Fibroblast of the conjunctiva (primary cell): ENCODE measurements at regions not wholly inside any gene's neighbourhood (a gene's known extent, or its start where the extent isn't known, plus 50 kb on each side); places are given as distances from the start of the nearest gene placed in this dataset.
"Not testable (repeated sequence)": the region's sequence is repeated elsewhere in the genome, so short reads cannot be mapped to it uniquely, and the experiment has no call there.

Experiments
- DNase-seq: peaks from one replicate; pipeline ENCODE4 v3.0.0-alpha.2; 2010; ENCODE audit warnings: low read depth

DNA sequence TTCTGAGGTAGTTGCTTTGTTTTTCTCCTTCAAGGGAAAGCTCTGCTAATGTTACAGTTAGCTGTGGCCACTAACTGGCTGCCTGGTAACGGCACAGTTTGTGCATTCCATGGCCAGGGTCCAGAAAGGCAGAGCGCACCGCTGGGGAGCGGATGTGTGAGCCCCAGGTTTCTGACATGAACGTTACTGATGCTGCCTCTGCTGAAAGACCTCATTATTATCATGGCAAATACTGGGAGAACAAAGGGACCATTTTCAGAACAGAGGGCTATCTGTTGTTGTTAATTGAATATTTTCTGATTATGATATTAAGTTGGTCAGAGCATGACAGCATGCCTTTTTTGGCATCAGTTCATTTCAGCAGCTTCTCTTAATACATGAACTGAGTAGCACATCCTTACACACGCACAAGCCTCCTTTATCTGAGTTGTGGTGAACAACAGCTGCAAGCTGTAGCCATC, 134.1 kb downstream of the NUDT12 start:
- no peak for DNase-seq

DNA sequence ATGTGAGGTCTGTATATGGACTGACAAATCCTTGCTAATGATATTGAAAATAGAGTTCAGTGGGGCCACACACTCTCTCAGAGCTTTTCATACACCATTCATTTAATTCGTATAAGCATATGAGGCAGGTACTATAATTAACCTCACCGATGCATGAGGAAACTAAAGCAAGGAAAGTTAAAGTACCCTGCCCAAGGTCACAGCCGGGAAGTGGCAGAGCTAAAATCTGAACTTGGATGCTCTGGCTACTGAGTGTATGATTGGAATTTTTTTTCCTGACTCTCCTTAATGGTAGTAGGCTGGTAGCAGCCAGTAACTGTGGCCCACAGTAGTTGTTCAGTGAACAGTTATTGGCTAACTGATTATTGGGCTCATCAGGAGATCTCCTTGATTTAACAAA, 135.3 kb downstream of the NUDT12 start:
- DNase-seq = no peak

DNA sequence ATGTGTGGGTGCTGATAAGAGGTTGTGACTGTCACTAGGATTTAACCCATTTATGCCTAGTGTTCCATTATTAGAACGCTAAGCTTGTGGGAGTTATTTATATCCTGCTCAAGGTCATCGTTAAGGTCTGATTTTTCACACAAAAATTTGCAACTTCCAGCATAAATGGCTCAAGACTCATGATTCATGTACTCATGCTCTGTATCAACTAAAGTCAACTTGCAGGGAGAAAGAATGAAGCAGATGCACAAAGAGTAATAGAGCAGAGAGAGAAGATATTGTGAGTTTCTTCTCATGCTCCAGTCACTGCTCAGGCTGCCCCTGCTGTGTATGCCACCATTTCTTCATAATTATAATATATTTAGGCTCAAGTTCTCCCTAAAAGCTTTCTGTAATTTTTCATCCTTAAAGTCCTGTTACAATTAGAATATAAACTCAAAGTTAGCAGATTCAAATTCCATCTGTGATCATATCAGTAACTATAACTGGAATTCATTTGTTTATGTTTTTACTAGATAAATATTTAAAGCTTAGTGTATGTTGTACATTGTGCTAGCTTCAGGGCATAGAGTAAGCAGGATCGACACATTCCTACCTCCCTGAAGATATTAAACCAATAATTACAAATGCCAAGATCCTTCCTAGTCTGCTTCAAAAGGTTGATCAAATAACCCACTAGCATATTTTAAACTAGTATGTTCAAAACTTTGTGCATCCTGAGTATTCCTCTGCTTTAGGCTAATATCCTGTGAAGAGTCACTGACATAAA, 136.7 kb downstream of the NUDT12 start:
- DNase-seq = no peak

DNA sequence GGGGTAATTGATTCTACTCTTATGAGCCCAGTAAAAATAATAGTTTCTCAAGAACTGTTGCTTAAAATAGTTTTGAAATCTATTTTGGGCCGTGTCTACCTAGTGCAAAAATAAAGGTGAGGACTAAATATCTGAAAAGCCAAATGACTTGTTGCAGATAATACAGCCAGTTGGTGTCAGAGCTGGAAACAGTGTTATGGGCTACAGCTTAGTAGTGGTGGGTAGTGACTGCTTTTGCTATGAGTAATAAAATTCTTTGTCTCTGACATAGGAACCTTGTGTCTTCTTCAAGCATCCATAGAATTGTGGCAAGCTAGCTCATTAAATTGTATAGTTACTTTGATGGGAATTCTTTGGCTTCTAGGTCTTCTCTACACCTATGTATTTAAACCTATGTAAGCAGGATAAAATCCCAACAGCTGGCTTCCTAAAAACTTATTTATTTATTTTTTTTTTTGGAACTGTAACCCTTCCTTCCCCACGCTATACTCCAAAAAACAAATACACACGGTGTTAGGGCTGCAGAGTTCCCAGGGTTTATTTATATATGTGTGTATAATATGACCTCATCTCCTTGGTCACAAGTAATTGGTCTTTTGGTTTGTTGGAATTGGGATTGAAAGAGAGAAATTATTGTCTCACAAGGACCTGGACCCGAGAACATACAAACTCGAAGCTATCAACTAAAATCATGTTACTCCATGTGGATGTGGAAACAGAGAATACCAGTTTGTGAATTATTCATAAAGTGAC, 138.0 kb downstream of the NUDT12 start:
- DNase-seq = peak; percentile 12

DNA sequence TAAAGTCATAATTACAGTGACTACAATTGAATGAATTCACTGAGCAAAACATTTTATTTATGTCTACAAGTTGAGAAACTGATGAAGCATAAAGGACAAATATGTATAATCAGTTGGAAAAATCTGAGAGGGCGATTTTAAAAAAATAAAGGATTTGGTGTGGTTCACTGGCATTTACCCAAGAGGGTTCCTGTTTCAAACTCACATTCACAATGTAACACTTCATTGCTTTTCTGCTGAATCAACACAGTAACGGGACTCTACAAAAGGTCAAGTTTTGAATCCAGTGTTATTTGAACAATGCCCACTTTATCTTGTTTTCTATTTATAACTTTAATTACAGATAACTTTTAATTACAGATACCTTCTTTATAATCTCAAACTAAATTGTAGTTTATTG, 138.6 kb downstream of the NUDT12 start:
- DNase-seq = peak; percentile 10

DNA sequence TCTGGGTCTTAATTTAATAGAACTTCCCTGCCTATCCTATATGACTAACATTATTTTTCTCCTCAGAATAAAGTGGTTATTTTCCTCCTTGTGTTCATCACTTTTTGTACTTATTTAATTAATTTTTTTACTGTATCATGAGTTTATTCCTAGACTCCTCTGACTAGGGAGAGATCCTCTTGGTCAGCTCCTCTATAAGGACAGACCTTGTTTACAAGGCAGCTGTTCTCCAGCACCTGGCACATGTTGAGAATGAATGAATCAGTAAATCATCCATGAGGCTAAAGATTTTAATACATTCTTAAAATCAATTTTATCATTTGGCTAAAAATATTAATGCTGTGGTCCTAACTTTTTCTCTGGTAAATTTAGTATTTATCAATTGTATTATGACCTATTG, 139.8 kb downstream of the NUDT12 start:
- DNase-seq = no peak

DNA sequence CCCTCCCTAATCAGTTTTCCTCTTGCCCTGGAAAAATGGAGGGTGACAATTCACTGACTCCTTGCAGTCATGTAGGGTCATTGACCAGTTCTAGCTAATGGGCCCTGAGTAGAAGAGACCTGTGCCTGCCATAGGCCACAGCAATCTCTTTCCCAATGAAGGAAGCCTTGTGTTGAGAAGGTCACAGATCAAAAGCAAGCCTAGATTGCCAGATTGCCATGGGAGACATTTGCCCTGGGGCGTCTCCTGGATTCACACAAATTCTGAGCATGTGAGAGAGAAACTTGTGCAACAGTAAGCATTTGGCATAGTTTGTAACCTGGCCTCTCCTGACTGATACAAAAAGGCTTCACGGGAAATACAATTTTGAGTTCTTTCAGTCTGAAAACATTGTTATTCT, 148.0 kb downstream of the NUDT12 start:
- DNase-seq = no peak

DNA sequence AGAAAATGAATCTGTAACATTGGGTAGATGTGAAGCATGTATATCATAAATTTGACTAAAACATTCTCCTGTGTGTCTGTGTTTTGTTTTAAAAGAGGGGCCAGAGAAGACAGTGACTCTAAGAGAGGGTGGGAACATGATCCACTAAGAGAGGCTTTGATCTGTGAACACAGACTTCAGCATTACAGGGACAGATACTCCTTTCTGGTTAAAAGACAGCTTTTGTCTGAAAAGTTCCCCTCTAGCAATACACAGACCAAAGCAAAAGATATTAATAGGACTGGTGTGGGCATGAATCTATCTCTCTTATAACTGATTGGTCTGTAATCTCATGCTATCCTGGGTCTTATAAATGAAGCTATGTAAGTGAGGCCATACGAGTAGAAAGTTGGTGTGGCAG, 150.9 kb downstream of the NUDT12 start:
- no peak for DNase-seq

DNA sequence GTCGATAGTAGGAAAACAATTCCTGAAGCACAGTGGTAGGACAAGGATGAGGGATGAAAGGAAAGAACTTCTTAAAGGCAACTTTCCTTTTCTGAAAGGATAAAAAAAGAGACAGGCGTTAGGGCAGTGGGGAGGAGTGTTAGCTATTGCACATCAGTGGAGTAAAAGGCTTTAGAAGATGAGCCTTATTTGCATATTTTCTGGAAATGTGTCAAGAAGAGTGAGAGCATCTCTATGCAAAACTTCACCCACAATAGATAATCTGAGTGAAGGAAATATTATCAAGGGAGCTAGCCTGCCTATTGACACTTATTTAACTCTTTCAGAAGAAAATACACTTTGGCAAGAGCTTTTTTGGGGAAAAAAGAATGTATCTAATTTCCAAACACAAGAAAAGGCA, 151.6 kb downstream of the MACIR start:
- no peak for DNase-seq

DNA sequence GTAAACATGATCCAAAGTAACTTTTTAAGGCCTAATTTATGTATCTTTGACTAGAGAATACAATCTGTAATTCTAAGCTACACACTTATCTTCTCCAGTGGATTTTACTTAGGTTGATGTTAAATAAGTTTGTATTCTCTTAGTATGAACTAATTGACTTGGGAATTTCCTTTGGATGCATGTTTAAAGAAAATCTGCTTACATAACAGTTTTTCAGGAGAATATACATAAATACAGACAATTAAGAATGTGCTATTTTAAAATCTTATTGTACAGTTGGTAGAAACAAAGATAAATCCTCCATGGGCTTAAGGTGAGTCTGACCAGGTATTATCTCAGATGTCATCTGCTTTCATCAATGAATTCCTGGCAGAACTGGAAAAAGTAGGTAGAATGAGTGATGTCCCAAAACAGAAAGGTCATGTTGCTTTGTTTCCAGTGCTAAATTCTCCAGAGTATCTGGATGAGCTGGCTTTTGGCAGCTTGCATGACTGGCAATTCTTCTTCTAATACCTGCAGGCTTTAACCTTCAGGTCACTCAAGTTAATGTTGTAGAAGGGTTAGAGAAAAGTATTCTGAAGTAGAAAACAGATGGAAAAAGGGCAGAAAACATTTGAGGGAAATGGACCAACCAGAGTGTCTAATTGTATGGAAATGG, 150.6 kb downstream of the MACIR start:
- no peak for DNase-seq

DNA sequence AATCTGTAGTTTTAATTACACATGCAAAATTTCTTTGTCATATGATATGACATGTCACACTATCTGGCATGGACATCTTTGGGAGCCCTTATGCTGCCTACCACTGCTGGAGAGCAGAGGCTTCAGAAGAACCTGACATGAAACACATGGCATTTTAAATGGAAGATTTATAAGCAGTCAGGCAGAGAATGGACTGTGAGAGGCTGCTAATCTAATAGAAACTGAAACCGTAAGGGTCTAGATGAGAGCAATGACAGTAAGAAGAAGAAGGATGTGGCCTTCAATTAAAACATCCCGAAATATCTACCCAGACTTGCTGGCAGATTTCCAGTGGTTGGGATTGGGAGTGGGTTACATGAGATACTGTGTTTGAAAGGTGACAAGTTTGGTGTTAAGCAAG, 149.8 kb downstream of the MACIR start:
- no peak for DNase-seq

DNA sequence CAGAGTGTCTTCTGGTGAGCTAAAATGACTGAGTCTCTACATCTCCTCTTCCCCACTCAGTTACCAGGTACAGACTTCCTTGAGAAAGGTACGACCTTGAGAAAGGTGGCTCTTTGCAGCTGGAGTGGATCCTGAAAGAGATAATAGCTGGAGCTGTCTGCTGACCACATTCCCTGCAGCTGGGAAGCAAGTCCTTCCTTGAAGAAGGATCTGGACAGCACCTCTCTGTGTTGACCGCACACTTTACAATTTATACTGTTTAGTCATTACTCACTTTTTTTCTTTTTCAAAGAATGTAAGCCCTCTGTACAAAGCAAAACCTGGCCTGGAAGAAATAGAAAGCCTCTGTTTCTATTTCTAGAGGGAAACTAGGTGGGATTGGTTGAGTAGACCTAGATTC, 148.8 kb downstream of the MACIR start:
- DNase-seq = no peak

DNA sequence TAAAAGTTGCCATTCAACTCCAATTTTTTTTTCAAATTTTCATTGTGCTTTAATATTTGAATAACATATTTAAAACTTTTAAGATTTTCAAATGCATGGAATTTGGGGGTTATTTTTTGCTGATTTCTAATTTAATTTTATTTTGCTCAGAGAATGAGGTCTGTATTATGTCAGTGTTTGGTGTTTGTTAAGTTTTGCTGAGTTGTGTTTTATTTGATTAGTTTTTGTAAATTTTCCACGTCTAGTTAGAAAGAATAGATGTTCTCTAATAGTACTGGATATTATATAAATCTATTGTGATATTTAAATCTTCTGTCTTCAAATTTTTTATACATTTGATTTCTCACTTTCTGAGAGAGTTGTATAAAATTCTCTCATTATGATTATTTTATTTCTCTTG, 145.9 kb downstream of the MACIR start:
- no peak for DNase-seq

DNA sequence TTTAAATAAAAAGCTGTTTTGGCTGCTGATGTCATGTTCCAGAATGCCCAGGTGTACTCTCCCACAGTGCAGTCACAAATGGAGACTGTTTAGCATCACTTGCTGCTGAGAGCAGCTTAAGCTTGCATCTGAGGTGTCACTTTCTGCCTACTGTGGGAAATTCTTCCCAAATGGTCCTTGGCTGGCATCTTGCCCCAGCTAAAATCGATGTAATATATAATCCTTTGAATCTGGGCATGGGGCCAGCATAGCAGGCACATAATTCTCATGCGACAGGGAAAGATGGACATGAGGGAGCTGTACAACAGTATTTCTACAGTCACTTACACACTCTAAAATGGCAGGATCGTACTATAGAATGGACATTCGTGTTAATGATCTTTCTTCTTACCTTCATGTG, 144.3 kb downstream of the MACIR start:
- DNase-seq = no peak

DNA sequence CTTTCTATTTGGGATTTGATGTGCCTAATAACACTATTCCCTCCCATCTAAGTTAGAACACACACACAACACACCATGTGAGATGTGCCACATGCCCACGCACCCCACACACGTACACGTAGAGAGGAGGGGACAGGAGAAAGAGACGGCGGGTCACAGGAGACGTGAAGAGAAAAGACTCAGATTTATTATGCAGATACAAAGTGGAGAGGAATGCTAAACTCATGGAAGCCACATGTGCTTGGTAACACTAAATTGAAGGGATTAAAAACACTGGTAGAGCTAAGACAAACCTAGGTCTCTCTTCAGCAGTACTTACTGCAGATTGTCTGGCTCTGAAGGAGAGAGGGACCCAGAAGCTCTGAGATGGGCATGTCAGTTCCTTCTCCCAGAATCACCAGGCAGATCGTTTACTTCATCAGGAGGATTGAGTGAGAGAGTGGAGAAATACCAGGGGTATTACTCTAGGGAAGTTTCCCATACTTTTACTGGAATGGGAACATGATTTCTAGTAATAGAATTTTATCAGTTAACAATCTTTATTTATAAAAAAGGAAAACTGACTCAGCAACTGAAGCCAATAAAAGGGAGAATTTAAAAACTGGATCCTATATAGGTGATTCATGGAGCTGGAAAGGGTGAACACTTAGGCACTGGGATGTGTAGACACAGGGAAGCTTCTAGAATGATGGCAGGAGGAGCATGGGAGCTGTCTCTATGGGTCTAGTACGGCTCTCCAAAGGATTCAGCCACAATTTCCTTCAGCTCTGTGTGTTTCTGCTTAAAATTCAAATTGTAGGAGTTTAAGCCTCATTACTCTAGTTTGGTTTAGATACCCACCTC, 139.4 kb downstream of the MACIR start:
- DNase-seq = no peak

DNA sequence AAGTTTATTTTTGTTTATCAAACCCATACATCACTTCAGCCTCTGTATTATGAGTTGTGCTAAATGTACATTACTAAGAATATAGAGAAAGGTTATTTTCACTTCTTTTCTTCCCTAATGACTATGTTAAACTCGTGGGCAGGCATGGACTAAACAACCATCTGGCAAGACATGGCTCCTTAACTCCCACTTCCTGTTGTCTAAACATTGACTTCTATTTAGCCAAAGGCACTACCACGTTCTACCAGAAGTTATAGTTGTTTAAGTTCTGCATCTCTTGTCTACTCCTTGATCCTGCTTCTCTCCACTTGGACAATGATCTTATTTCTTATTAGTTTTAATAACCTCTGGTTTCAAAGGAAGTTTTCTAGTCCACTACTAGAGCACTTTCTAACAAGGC, 136.1 kb downstream of the MACIR start:
- DNase-seq = no peak

DNA sequence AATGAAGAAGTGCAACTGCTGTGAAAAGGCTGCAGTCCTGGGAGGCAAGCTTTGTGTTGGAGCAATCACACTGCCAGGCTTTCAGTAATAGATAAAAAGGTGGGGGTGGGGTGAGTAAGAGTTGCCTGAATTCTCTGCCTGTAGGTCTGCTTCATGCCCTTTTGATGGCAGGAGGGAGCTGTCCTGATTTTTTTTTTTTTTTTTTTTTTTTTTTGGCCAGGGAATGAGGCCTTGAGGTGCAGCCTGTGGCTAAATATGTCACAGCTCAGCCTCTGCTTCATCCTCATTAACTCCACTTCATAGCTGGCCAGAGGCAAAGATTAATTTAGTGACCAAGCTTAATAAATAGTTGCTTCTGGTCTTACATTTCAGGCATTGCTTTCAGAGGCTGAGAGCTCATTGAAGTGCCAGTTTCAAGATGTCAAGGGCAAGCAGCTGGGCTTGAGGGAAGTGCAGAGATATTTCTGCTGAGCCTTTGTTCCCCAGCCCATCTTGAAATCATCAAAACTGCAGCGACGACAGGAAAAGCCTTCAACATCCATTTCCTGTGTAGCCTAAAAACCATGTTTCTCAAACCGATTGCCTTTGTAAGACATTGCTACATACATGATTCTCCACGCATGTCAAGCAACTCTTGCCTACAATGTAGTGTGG, 134.7 kb downstream of the MACIR start:
- DNase-seq = no peak

DNA sequence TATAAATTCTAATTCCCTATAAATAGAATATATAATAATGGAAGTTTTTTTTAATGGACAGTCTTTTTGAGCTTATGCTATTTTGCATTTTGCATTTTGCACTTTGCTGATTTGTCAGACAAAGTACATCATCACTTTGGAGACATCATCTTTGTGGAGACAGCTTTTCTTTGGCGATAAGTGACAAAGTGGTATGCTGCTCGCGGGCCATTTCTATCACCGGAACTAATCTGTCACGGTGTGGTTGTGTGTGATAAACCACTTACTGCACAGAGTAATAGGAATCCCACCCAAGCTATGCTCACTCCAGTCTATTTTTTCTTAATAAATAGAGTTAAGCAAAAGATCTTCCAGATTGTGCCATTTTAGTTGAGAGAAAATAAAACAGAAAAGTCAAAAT, 133.1 kb downstream of the MACIR start:
- no peak for DNase-seq

DNA sequence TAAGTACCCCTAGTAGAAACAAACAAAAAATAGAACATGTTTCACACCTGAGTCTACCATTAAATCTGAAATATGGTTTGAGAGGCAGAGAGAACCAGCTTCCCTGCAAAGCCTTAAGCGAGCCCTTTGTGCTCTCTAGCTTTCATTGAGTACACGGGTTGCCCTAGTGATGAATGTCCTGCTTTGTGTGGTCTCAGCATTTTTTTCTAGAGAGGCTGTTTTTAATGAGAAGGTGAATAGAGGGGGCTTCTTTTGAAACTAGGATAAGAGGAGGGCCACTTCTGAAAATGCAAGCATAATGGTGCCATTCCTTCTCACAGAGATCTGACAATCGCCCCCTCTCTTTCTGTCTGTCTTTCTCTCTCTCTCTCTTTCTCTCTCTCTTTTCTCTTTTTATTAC, 131.3 kb downstream of the MACIR start:
- DNase-seq = no peak

DNA sequence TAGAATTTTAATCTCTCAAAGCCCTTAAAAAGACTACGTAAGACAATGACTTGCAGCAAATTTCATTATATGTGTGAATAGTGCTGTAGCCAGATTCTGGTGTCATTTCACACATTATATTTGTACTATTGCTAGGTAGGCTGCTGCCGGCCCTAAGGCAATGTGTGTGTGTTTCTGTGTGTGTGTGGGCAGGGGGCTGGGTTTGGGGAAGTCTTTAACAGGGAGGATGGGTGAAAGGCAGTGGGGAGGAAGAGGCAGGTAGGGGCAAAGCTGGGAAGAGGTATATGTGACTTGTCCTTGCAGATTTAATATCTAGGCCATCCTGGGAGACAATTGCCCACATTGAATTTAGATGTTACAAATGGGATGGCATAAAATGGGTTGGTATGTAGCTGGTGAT, 130.8 kb downstream of the MACIR start:
- DNase-seq = no peak

DNA sequence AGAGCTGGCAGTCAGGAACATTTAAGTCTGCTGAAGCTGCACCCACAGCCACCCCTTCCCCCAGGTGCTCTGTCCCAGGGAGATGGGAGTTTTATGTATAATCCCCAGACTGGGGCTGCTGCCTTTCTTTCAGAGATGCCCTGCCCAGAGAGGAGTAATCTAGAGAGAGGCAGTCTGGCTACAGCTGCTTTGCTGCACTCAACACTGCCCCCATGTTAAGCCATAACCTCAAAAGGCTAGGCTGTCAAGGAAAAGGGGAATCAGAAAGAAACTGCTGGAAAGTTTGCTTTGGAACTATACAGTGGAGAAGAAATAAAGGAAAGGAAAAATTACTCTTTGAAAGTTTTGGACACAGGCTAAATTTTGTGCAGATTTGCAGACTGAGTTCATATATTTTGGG, 127.2 kb downstream of the MACIR start:
- no peak for DNase-seq

DNA sequence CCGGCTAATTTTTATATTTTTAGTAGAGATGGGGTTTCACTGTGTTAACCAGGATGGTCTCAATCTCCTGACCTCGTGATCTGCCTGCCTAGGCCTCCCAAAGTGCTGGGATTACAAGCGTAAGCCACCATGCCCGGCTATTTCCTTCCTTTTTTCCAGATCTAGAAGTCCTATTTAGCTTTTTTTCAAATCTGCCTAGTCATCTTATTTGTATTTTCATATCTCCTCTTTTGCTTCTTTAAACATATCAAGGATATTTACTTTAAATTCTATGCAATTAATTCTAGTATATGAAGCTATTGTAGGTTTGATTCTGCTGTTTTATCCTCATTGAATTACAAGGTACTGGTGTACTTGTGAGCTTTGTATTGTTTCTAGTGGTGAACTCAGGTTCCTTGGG, 119.1 kb downstream of the MACIR start:
- DNase-seq = not testable (repeated sequence)
